ENCODE measurements at regions not wholly inside any gene's neighbourhood (a gene's known extent, or its start where the extent isn't known, plus 50 kb on each side); places are given as distances from the start of the nearest gene placed in this dataset.
A peak's percentile ranks its signal among the peaks of the same experiment; 100 is the strongest.
"Not testable (repeated sequence)": the region's sequence is repeated elsewhere in the genome, so short reads cannot be mapped to it uniquely, and the experiment has no call there.

DNA sequence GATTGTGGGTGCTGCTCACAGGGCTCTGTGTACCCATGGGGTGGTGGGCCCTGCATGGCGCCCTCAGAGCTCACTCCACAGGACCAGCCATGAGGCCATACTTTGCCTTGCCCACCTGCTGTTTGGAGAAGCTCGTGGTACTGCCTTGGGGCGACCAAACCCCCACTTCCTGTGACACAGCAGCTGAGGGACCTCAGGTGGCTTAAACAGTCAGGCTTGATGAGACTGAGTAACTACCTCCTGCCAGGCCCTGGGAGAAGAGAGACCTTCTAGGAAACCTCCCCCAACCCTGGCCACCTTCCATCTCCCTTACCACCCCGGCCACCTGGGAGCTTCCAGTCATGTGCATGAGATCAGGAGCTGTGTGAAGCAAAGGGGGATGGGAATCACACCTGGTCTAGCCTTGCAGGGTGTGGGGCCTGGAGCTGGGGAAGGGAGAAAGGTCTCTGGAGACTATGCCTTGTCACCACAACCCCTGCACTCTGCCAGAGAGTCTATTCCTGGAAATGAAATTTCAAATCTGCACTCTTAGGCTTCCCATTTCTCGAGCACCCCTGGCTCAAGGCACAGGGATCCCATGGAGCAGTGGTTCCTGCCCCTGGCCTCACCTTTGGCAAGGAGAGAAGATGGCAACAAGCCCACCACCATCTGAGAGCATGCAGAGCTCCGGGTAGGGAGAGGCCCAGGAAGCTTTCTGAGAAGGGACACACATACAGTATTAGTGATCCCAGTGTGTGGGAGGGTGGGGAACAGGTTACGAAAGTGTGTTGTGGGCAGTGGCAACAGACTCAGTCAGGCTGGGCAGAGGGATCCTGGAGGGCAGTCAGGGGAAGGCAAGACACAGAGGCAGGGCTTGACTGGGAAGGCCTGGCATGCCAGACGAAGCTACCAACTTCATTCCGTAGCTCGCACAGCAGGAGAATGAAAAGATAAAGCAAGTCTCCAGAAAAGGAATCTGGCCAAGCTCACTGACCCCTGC lies 125.0 kb downstream of the URI1 start:
- H3K27me3 ChIP-seq (ENCODE audit: control insufficient read depth, insufficient read depth, low read length), result no peaks in the 10 kb centered on the region
- peak; percentile 17 for DNase-seq
- no peaks in the 10 kb centered on the region for H3K36me3 ChIP-seq (replicated peaks; ENCODE audit: control insufficient read depth, insufficient read depth, low read length)
- H3K4me3 ChIP-seq (ENCODE audit: insufficient read depth, low read depth, low read length), result no peak overlapping the region

DNA sequence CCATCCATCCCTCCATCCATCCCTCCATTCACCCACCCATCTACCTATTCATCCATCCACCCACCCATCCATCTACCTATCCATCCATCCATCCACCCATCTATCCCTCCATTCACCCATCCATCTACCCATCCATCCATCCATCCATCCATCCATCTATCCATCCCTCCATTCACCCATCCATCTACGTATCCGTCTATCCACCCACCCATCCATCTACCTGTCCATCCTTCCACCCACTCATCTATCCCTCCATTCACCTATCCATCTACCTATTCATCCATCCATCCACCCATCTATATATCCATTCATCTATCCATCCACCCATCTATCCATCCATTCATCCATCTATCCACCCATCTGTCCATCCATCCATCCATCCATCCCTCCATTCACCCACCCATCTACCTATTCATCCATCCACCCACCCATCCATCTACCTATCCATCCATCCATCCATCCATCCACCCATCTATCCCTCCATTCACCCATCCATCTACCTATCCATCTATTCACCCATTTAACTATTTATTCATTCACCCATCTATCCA lies 126.0 kb downstream of the URI1 start:
- H3K4me3 ChIP-seq (ENCODE audit: insufficient read depth, low read depth, low read length); H3K27me3 ChIP-seq (ENCODE audit: control insufficient read depth, insufficient read depth, low read length); H3K36me3 ChIP-seq (replicated peaks; ENCODE audit: control insufficient read depth, insufficient read depth, low read length); DNase-seq: not testable (repeated sequence)

DNA sequence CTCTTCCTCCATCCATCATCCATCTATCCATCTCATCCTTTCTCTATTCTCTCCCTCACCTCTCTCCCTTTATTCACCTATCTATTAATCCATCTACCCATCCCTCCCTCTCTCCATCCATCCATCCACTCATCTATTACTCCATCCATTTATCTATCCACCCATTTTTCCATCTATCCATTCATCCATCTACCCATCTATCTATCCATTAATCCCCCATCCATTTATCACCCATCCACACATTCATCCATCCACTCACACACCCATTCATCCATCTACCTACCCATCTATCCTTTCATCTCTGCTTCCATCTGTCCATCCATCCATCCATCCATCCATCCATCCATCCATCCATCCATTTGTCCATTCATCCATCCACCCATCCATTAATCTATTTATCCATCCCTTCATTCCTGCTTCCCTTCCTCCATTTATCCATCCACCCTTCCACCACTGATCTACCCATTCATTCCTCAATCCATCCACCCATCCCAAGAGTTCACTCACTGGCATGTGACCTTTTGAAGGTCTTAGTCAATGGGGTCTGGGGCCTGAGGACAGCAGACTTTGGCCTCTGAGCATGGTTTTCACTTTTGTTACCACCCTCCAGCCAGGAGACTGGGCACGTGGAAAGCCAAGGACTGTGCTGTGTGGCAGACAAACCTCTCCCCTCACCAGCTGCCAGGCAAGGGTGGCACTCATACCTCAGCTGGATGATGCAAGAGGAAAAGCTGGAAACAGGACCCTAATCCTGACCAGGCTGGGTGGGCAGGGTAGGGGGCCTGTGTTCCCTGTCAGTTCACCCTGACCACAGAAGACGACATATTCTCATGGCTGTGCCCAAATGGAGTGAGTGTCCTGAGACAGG lies 126.7 kb downstream of the URI1 start:
- no peak overlapping the region for H3K4me3 ChIP-seq (ENCODE audit: insufficient read depth, low read depth, low read length)
- peak; percentile 5 for DNase-seq
- H3K27me3 ChIP-seq (ENCODE audit: control insufficient read depth, insufficient read depth, low read length), result no peaks in the 10 kb centered on the region
- H3K36me3 ChIP-seq (replicated peaks; ENCODE audit: control insufficient read depth, insufficient read depth, low read length), result no peaks in the 10 kb centered on the region

DNA sequence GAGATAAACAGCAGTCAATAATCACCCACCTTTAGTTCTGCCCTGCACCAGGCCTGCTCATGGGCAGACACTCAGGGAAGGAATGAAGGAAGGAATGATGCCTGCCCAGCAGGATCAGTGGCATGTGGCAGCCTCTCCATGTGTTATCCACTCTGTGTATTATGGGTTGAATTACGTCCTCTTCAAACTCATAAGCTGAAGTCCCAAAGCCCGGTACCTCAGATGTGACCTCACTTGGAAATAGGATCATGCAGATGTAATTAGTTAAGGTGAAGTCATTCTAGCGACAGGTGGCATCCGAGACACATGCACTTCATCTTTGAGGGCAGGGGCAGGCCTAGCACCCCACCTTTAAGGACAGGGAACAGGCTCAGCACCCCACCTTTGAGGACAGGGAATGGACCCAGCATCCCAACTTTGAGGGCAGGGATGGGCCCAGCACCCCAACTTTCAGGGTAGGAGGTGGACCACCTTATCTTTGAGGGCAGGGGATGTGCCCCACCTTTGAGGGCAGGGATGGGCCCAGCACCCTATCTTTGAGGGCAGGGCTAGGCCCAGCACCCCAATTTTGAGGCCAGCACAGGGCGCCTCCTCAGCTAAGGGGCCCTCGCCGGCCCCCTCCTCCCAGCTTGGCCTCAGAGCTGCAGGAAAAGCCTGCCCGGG lies 127.6 kb downstream of the URI1 start:
- DNase-seq, result peak; percentile 14
- H3K27me3 ChIP-seq (ENCODE audit: control insufficient read depth, insufficient read depth, low read length), result no peaks in the 10 kb centered on the region
- no peak overlapping the region for H3K4me3 ChIP-seq (ENCODE audit: insufficient read depth, low read depth, low read length)
- H3K36me3 ChIP-seq (replicated peaks; ENCODE audit: control insufficient read depth, insufficient read depth, low read length), result no peaks in the 10 kb centered on the region

DNA sequence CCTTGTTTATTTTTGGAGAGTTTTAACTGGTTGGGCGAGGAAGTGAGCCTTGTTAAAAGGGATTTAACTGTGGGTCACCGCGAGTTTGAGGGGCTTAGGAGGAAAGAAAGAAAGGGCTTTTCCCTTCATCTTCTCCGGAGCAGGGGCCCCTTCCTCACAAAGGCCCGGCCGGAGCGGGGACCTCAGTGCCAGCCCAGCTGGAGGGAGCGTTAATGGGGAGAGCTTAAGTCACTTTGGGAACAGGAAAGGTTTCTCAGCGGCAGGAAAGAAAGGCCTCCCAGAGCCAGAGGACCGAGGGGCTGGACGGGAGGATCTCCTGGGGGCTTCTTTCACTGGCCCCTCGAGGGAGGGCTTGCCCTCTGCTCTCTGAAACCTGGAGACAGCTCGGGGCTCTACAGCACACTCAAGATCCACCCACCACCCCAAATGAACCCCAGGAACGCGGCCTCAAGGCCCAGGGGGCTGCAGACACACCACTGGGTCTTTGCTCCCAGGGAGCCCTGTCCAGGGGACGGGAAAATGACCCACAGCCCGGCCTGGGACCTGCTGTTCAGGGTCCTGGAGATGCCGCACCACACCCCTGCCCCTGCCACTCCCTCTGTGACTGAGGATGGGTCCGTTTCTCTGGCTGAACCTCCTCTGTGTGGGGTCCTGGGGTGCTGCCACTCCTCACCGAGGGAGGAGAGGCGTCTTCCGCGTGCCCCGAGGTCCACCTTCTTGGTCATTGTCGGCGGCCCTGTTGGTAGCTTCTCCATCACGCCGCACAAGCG lies 128.3 kb downstream of the URI1 start:
- Histone ChIP-seq H3K36me3 (replicated peaks; ENCODE audit: control insufficient read depth, insufficient read depth, low read length) (no peaks in the 10 kb centered on the region), H3K4me3 (ENCODE audit: insufficient read depth, low read depth, low read length) (no peak overlapping the region), H3K27me3 (ENCODE audit: control insufficient read depth, insufficient read depth, low read length) (no peaks in the 10 kb centered on the region)
- DNase-seq, result peak; percentile 66

DNA sequence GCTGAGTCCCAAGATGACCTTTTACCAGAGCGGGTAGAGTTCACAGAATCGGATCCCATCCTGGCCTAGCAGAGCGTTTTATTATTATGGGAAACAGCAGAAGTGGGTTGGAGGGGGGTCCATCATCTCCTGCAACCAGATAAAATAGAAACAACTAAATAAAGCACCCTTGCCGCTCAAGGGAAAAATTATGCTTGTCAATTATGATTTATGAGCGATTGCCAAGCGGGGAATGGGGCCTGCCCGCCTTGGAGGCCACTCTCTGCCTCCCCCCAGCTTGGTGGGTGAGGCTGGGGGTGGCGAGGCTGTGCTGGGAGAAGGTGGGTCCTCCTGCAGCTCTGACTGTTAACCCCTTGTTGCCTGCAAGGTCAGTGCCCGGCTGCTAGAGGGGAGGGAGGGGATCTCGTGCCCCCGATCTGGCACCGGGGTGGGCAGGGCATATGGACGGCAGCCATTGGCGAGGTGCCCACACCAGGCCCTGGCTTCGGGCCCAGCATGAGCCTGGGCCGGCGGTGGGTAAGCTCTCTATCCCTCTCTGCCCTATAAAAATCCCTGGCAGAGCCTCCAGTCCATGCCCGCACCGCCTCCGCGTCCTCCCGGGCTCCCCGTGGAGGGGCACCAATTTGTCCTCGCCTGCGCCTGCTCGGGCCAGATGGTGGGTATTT lies 129.1 kb downstream of the URI1 start:
- Histone ChIP-seq H3K4me3 (ENCODE audit: insufficient read depth, low read depth, low read length) (no peak overlapping the region), H3K36me3 (replicated peaks; ENCODE audit: control insufficient read depth, insufficient read depth, low read length) (no peaks in the 10 kb centered on the region), H3K27me3 (ENCODE audit: control insufficient read depth, insufficient read depth, low read length) (no peaks in the 10 kb centered on the region)
- peak; percentile 57 for DNase-seq

DNA sequence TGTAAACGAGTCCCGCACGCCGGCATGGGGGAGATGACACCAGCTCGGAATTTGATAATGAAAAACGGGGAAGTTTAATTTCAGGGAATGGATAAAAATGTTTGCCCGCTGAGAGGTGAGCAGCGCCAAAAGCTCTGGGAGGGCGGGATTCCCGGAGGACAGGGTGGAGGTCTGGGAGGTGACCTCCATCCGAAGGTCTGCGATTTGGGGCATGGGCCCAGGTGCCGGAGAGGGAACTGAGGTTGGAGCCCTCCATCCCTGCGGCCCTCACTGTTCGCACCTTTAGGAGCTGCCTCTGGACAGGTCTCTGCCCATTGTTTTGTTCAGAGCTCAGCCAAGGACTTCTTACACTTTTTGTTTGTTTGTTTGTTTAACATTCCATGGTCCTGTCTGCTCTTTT lies 129.8 kb downstream of the URI1 start:
- Histone ChIP-seq H3K36me3 (replicated peaks; ENCODE audit: control insufficient read depth, insufficient read depth, low read length) (no peaks in the 10 kb centered on the region), H3K4me3 (ENCODE audit: insufficient read depth, low read depth, low read length) (no peak overlapping the region), H3K27me3 (ENCODE audit: control insufficient read depth, insufficient read depth, low read length) (no peaks in the 10 kb centered on the region)
- DNase-seq, result peak; percentile 50

DNA sequence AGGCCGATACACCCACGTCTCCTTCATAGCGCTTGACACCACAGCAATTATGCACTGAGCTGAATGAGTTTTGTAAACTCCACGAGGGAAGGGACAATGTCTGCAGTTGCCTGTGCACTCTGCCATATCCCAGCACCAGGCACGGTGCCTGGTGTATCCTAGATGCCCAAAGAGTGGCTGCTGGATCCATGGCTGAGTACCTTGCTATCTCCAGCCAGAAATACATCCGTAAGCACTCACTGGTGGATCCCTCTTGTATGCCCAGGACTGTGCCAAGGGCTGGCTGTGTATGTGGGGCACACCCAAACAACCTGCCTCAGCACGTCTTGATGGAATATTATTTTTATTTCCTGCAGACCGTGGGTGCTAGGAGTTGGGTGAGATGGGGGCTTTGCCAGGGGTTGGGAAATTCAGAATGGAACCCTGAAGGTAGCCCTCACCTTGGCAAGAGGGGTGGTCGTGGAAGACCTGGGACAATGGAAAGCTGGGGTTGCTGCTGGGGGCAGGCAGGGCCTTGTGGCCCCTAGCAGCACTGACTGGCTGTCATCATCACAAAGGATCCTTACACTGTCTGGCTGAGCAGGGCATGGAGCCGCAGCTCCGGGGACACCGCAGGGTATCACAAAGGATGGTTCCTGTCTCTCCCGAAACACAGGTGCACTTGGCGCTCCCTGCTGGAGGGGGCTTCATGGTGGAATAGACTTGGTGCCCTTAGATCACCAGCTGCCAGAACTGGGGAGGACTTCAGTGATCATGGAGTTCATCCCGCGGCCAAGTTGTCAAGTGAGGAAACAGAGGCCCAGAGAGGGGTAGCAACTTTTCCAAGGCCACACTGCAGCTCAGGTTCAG lies 131.3 kb downstream of the URI1 start:
- no peaks in the 10 kb centered on the region for H3K36me3 ChIP-seq (replicated peaks; ENCODE audit: control insufficient read depth, insufficient read depth, low read length)
- peak; percentile 76 for DNase-seq
- no peaks in the 10 kb centered on the region for H3K27me3 ChIP-seq (ENCODE audit: control insufficient read depth, insufficient read depth, low read length)
- H3K4me3 ChIP-seq (ENCODE audit: insufficient read depth, low read depth, low read length), result no peak overlapping the region

DNA sequence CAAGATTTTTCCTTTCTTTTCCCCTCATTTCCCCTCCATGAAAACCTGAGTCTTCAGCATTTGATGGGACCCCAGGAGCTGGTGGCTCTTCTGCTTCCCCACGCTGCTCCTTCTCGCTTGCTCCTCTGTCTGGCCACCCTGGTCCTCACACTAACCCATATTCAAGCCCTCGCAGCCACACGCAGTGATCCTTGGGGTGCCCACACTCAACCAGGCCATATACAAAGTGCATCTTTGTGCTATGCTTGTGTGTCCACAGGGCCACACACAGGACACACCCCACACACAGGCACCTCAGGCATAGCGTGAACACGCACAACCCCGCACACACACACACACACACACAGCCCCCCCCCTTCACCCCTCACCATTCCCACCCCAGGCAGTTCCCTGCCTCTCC lies 132.1 kb downstream of the URI1 start:
- Histone ChIP-seq H3K36me3 (replicated peaks; ENCODE audit: control insufficient read depth, insufficient read depth, low read length) (no peaks in the 10 kb centered on the region), H3K4me3 (ENCODE audit: insufficient read depth, low read depth, low read length) (no peak overlapping the region), H3K27me3 (ENCODE audit: control insufficient read depth, insufficient read depth, low read length) (no peaks in the 10 kb centered on the region)
- no peak for DNase-seq

DNA sequence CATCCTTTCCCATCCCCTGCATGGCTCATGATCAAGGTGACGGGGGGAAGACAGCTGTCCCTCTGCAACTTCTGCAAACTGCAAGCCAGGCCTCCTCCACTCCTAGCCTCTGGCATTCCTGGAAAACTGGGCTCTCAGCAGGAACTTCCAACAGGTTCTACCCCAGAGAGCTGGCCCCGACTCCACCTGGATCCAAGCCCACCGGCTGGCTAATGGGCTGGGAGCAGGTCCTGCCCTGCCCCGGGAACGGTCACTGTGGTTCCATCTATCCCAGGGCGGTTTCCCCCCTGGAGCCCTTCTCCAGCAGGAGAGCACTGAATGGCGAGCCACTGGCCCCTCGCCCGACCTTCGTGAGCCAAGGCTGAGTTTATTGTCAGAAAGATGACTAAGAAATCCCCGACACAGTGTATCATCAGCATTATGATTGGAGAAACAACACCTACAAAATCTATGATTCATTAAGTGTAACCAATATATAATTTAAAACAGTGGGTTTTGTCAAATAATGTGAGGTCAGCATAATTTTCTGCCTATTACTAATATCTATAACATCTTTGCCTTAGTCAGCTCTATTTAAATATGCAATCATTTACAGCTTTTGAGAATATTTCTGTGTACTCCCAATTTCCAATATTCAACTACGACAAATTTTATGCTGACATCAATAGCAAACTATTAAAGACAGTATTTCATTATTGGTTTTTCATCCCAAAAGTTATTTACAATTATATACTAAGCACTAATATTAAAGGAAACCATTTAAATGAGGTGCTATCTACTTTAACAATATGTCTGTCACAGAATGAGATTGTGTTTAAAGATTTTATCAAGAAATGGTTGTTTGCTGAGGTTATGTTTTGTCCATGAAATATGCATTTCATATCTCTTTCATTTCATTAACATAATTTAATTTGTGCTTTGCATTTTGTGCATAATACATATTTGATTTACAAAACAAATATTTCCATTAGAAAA lies 133.0 kb downstream of the URI1 start:
- H3K4me3 ChIP-seq (ENCODE audit: insufficient read depth, low read depth, low read length), result no peak overlapping the region
- H3K27me3 ChIP-seq (ENCODE audit: control insufficient read depth, insufficient read depth, low read length), result no peaks in the 10 kb centered on the region
- peak; percentile 49 for DNase-seq
- H3K36me3 ChIP-seq (replicated peaks; ENCODE audit: control insufficient read depth, insufficient read depth, low read length), result no peaks in the 10 kb centered on the region

DNA sequence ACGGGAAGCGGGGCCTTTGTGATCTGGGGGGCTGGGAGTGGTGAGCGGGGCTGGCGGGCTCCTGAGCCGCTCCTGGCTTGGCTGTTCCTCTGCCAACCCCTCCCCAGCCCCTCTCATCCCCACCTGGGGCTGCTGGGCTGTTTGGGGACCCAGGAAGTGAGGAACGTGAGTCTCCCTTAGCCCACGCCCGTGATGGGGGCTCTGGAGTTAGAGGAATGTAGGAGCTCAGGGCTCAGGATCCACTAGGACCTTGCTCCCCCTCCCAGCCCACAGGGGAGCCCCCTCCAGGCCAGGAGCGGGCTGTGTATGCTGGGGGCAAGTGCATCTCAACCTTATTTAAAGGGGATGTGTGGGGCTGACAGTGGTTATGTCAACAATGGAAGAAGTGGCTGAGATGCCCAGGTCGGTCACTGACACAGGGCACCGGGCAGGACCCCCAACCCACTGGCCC lies 134.1 kb downstream of the URI1 start:
- Histone ChIP-seq H3K27me3 (ENCODE audit: control insufficient read depth, insufficient read depth, low read length) (no peaks in the 10 kb centered on the region), H3K4me3 (ENCODE audit: insufficient read depth, low read depth, low read length) (no peak overlapping the region), H3K36me3 (replicated peaks; ENCODE audit: control insufficient read depth, insufficient read depth, low read length) (no peaks in the 10 kb centered on the region)
- peak; percentile 83 for DNase-seq
